GM13977 (cell line): ENCODE measurements at regions not wholly inside any gene's neighbourhood (a gene's known extent, or its start where the extent isn't known, plus 50 kb on each side); places are given as distances from the start of the nearest gene placed in this dataset.

ENCODE experiments used
- DNase-seq: peaks from one replicate; pipeline ENCODE4 v3.0.0; 2012; ENCODE audit warnings: low spot score
- CTCF ChIP-seq: IDR thresholded peaks from 2 replicates; pipeline ENCODE4 v1.5.1; 2012; ENCODE audit warnings: mild to moderate bottlenecking, control low read depth; ENCODE audit not compliant: insufficient read depth; ENCODE audit errors: extremely low read depth, missing control alignments
- in situ Hi-C: fragments of 300-500 bp; cut with MboI; formaldehyde crosslinking; loops from one replicate; pipeline ENCODE4 v1.12.0; 2022; ENCODE audit warnings: low sequenced_read_pairs, low pct_unique_long_range_greater_than_20kb, mixed read lengths, inconsistent platforms; ENCODE audit not compliant: unreplicated experiment

DNA sequence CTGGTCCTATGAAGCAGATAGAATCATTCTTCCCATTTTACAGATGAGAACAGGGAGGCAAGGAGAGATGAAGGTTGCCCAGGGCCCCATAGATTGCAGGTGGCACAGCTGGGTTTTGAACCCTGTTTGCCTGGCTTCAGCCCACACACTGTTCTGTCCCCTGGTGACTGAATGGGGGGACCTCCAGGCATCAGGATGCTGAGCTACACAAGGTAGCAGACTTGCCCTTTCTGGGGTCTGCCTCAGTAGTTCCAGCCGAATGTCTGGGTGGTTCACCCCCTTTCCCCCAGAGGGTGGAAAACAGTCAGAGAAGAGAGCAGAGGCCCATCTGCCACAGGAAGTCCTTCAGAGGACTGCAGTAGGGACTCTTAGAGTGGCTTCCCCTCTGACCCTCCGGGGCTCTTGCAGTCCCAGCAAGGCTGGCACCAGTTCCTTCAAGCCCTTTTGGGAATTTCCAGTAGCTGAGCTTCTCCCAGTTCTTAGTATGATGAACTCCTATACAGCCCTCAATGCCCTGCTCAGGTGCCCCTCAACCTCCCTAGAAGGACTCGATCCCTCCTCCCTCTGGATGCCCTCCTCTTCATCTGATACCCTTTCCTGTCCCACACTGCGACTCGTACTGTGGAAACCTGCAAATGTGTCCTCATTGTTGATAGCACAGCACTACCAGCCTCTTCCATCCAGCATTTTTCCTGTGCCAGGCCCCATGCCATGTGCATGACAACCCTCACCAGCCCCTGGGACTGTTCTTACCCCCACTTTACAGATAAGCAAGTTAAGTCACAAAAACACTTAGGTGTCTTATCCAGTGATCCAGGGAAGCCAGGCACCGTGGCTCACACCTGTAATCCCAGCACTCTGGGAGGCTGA is 82.8 kb downstream of the IGLL1 start:
- in situ Hi-C loops: no loop called here
- no peak for TF ChIP-seq CTCF

GRCh38 chr22:23496445-23496833 is 83.7 kb downstream of the IGLL1 start:
- TF ChIP-seq CTCF: no peak
- in situ Hi-C loops: no loop called here
- DNase-seq: no peak

More for the DNA sequence above, 82.8 kb downstream of the IGLL1 start:
- DNase-seq: peak; percentile 3

- DNase-seq: no peak
- in situ Hi-C loops: no loop called here
- TF ChIP-seq CTCF: no peak
Observed at GRCh38 chr22:23495614-23496444, 84.3 kb downstream of the IGLL1 start.

DNA sequence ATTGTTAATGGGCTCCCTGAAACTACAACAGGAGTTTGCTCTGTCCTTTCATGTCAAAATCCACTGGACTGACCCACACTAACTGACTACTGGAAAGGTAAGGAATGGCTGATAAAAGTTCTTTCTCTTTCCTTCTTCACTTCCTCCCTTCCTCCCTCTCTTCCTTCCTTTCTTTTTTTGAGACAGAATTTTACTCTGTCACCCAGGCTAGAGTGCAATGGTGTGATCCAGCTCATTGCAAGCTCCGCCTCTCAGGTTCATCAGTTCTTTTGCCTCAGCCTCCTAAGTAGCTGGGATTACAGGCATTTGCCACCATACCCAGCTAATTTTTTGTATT is 85.2 kb downstream of the IGLL1 start:
- no peak for DNase-seq
- in situ Hi-C loops: no loop called here

DNA sequence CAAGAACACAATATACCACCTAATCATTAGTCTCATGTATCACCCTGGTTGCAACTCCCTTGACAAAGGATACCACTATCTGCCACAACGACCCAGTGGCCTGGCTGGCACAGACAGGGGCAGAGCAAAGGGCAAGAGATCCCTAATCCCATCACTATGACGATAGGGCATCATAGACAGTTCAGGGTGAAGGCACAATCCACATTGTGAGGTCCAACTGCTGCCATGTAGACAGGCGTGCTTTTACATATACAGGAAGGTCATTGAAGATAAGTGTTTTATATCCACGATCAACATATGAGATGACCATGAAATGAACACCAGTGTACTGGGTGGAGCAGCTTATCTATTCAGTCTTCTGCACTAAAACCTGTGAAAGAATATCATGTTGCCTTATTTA is 94.6 kb downstream of the IGLL1 start:
- in situ Hi-C loops: no loop called here
- TF ChIP-seq CTCF: no peak

More for the DNA sequence above, 85.2 kb downstream of the IGLL1 start:
- no peak for TF ChIP-seq CTCF

GRCh38 chr22:23484651-23485050 is 95.4 kb downstream of the IGLL1 start:
- in situ Hi-C loops: no loop called here
- no peak for DNase-seq
- TF ChIP-seq CTCF: no peak

More for the DNA sequence above, 94.6 kb downstream of the IGLL1 start:
- no peak for DNase-seq
